H1 (cell line): ENCODE measurements at regions not wholly inside any gene's neighbourhood (a gene's known extent, or its start where the extent isn't known, plus 50 kb on each side); places are given as distances from the start of the nearest gene placed in this dataset.

Source experiments
- CTCF ChIA-PET: fragments of 300-600 bp; sonication (Branson Sonifier 250); formaldehyde crosslinking; loops from one replicate; lab custom pipeline; 2021; ENCODE audit not compliant: partially characterized antibody; lab: Charles Lee
- POLR2A ChIA-PET: fragments of 300-600 bp; sonication (Branson Sonifier 250); formaldehyde crosslinking; loops from one replicate; lab custom pipeline; 2021; ENCODE audit warnings: inconsistent platforms; ENCODE audit not compliant: partially characterized antibody; lab: Charles Lee
- DNase-seq, 2 experiments: peaks; one replicate each; pipeline versions ENCODE4 v3.0.0 to v3.0.0-alpha.2; 2010 to 2022; ENCODE audit warnings: low spot score in 2 of 2, low read depth in 1 of 2, mixed read lengths in 1 of 2
- FAIRE-seq: peaks from 2 replicates; lab custom pipeline; 2011; peaks lifted over from hg19 to GRCh38; lab: Jason Lieb, UNC
- H2AFZ ChIP-seq: 2 replicates; pipeline ENCODE4 v1.8.1; 2012; ENCODE audit warnings: low read length, inconsistent platforms
- H2AK5ac ChIP-seq: 2 replicates; pipeline ENCODE4 v1.6.1; 2013; ENCODE audit warnings: low read depth, low read length
- H2BK120ac ChIP-seq: replicated peaks from 2 replicates; pipeline ENCODE3; 2013; ENCODE audit warnings: low read depth, low read length, inconsistent platforms
- H2BK12ac ChIP-seq: 2 replicates; pipeline ENCODE4 v1.6.1; 2013; ENCODE audit warnings: low read depth, low read length
- H2BK15ac ChIP-seq: 2 replicates; pipeline ENCODE4 v1.6.1; 2013; ENCODE audit warnings: low read length
- H2BK20ac ChIP-seq: 2 replicates; pipeline ENCODE4 v1.6.1; 2013; ENCODE audit warnings: low read length
- H2BK5ac ChIP-seq: 2 replicates; pipeline ENCODE4 v1.6.1; 2013; ENCODE audit warnings: low read depth, low read length
- H3K14ac ChIP-seq: 2 replicates; pipeline ENCODE4 v1.6.1; 2013; ENCODE audit warnings: inconsistent platforms; ENCODE audit not compliant: insufficient read length
- H3K18ac ChIP-seq: 2 replicates; pipeline ENCODE4 v1.6.1; 2013; ENCODE audit warnings: low read length; ENCODE audit errors: extremely low read depth
- H3K23ac ChIP-seq: 2 replicates; pipeline ENCODE4 v1.6.1; 2013; ENCODE audit warnings: inconsistent platforms; ENCODE audit not compliant: insufficient read length
- H3K23me2 ChIP-seq: 2 replicates; pipeline ENCODE4 v1.6.1; 2013; ENCODE audit warnings: low read depth, low read length
- H3K27ac ChIP-seq: 2 replicates; pipeline ENCODE4 v1.6.1; 2011; ENCODE audit warnings: low read depth, low read length, inconsistent platforms
- H3K27me3 ChIP-seq, 4 experiments: replicated peaks in 1 of 4; 1 replicate in 1 of 4; 2 replicates in 3 of 4; pipeline versions ENCODE4 v1.6.1 to v1.8.1; 2011 to 2013; ENCODE audit warnings: low read length in 3 of 4, mild to moderate bottlenecking in 3 of 4, inconsistent platforms in 2 of 4, mixed read lengths in 2 of 4, moderate library complexity in 1 of 4; ENCODE audit not compliant: control insufficient read depth in 3 of 4, insufficient read depth in 3 of 4; ENCODE audit errors: extremely low read depth in 1 of 4
- H3K36me3 ChIP-seq, 4 experiments: 2 replicates each; pipeline versions ENCODE4 v1.6.1 to v1.8.1; 2011 to 2013; ENCODE audit warnings: mild to moderate bottlenecking in 4 of 4, low read length in 3 of 4, moderate library complexity in 2 of 4, control low read depth in 1 of 4, inconsistent platforms in 1 of 4; ENCODE audit not compliant: insufficient read depth in 4 of 4, control insufficient read depth in 2 of 4
- H3K4ac ChIP-seq: replicated peaks from 2 replicates; pipeline ENCODE3; 2013; ENCODE audit warnings: low read length, low read depth, mixed read lengths, inconsistent platforms; ENCODE audit not compliant: insufficient read length
- H3K4me1 ChIP-seq, 4 experiments: replicated peaks in 1 of 4; 1 replicate in 1 of 4; 2 replicates in 3 of 4; pipeline versions ENCODE4 v1.6.1 to v1.8.1; 2011 to 2013; ENCODE audit warnings: low read length in 3 of 4, inconsistent platforms in 2 of 4, mixed read lengths in 1 of 4; ENCODE audit not compliant: insufficient read depth in 4 of 4, control insufficient read depth in 3 of 4
- H3K4me2 ChIP-seq, 2 experiments: 2 replicates each; pipeline versions ENCODE4 v1.6.1 to v1.8.1; 2011 to 2013; ENCODE audit warnings: low read depth in 2 of 2, low read length in 2 of 2, control low read depth in 1 of 2, inconsistent platforms in 1 of 2, mild to moderate bottlenecking in 1 of 2; ENCODE audit not compliant: insufficient read depth in 1 of 2
- H3K4me3 ChIP-seq, 4 experiments: fragments of 200-600, 300-600 bp in 1 of 4; sonication (generic), shearing (Covaris generic), sonication (Bioruptor Twin) in 1 of 4; 2 replicates each; pipeline versions ENCODE4 v1.5.1 to v1.8.1; 2011 to 2016; ENCODE audit warnings: low read length in 4 of 4, low read depth in 3 of 4, control low read depth in 2 of 4, inconsistent platforms in 2 of 4, mild to moderate bottlenecking in 2 of 4, mixed read lengths in 1 of 4, moderate library complexity in 1 of 4; ENCODE audit not compliant: insufficient read depth in 2 of 4; ENCODE audit errors: extremely low read depth in 1 of 4
- H3K56ac ChIP-seq: replicated peaks from 2 replicates; pipeline ENCODE3; 2013; ENCODE audit warnings: low read depth, mild to moderate bottlenecking, mixed read lengths, low read length, inconsistent platforms; ENCODE audit not compliant: insufficient read length
- H3K79me1 ChIP-seq: 2 replicates; pipeline ENCODE4 v1.6.1; 2013; ENCODE audit warnings: low read depth, low read length, control low read depth
- H3K79me2 ChIP-seq, 2 experiments: 2 replicates each; pipeline versions ENCODE4 v1.6.1 to v1.8.1; 2012 to 2013; ENCODE audit warnings: low read length in 2 of 2, mild to moderate bottlenecking in 2 of 2, inconsistent platforms in 1 of 2; ENCODE audit not compliant: insufficient read depth in 2 of 2, control insufficient read depth in 1 of 2
- H3K9ac ChIP-seq, 4 experiments: replicated peaks in 1 of 4; 1 replicate in 1 of 4; 2 replicates in 3 of 4; pipeline versions ENCODE4 v1.6.1 to v1.8.1; 2011 to 2013; ENCODE audit warnings: low read depth in 3 of 4, low read length in 3 of 4, control low read depth in 2 of 4, mild to moderate bottlenecking in 2 of 4, moderate library complexity in 2 of 4, inconsistent platforms in 1 of 4; ENCODE audit errors: extremely low read depth in 1 of 4
- H3K9me3 ChIP-seq, 2 experiments: 2 replicates each; pipeline versions ENCODE4 v1.6.1 to v1.8.1; 2012 to 2013; ENCODE audit warnings: mild to moderate bottlenecking in 2 of 2, moderate library complexity in 2 of 2, control low read depth in 1 of 2, inconsistent platforms in 1 of 2, low read depth in 1 of 2, low read length in 1 of 2, mixed read lengths in 1 of 2; ENCODE audit not compliant: insufficient read depth in 2 of 2
- H4K20me1 ChIP-seq, 2 experiments: replicated peaks in 1 of 2; 2 replicates each; pipeline versions ENCODE3 to v1.8.1; 2011 to 2013; ENCODE audit warnings: inconsistent platforms in 2 of 2, low read length in 2 of 2, mild to moderate bottlenecking in 1 of 2; ENCODE audit not compliant: insufficient read depth in 2 of 2, control insufficient read depth in 1 of 2
- H4K5ac ChIP-seq: 2 replicates; pipeline ENCODE4 v1.6.1; 2013; ENCODE audit warnings: low read length, low read depth, mixed read lengths, inconsistent platforms; ENCODE audit not compliant: insufficient read length
- H4K8ac ChIP-seq: 2 replicates; pipeline ENCODE4 v1.8.0; 2013; ENCODE audit warnings: mild to moderate bottlenecking, moderate library complexity, low read length, inconsistent platforms; ENCODE audit not compliant: insufficient read depth; ENCODE audit errors: extremely low read depth
- H4K91ac ChIP-seq: replicated peaks from 2 replicates; pipeline ENCODE3; 2013; ENCODE audit warnings: low read length, mixed read lengths, inconsistent platforms; ENCODE audit not compliant: insufficient read length
- CBX5 ChIP-seq: fragments of 300-800, 300-1000 bp; sonication (generic); IDR thresholded peaks from 2 replicates; pipeline ENCODE4 v1.7.1; 2016; ENCODE audit warnings: antibody characterized with exemption, low read length, low read depth
- CBX8 ChIP-seq: fragments of 300-800, 300-1000 bp; sonication (generic); IDR thresholded peaks from 2 replicates; pipeline ENCODE4 v1.7.1; 2016; ENCODE audit warnings: low read depth, low read length, borderline replicate concordance
- GTF2F1 ChIP-seq: IDR thresholded peaks from 2 replicates; pipeline ENCODE4 v1.6.1; 2012; ENCODE audit warnings: low read depth, low read length, improper control_type of control experiment, borderline replicate concordance
- JUND ChIP-seq: IDR thresholded peaks from 2 replicates; pipeline ENCODE4 v1.6.1; 2011; ENCODE audit warnings: mild to moderate bottlenecking, improper control_type of control experiment, low read length
- KDM1A ChIP-seq: fragments of 200-600, 300-600 bp; sonication (generic); IDR thresholded peaks from 2 replicates; pipeline ENCODE4 v1.7.1; 2016; ENCODE audit warnings: mild to moderate bottlenecking, low read length, borderline replicate concordance
- PHF8 ChIP-seq: fragments of 200-600 bp; sonication (generic); conservative IDR thresholded peaks from 2 replicates; pipeline ENCODE4 v1.7.1; 2012; ENCODE audit warnings: low read depth, mild to moderate bottlenecking, inconsistent platforms, low read length, moderate library complexity
- RAD21 ChIP-seq, 2 experiments: IDR thresholded peaks in 1 of 2; conservative IDR thresholded peaks in 1 of 2; 2 replicates each; pipeline ENCODE4 v1.6.1; 2011; ENCODE audit warnings: low read depth in 2 of 2, low read length in 2 of 2, improper control_type of control experiment in 1 of 2, inconsistent platforms in 1 of 2, mild to moderate bottlenecking in 1 of 2, moderate library complexity in 1 of 2
- SIN3A ChIP-seq, 2 experiments: IDR thresholded peaks in 1 of 2; conservative IDR thresholded peaks in 1 of 2; 2 replicates each; pipeline ENCODE4 v1.6.1; 2011 to 2012; ENCODE audit warnings: low read length in 2 of 2, improper control_type of control experiment in 1 of 2, low read depth in 1 of 2, mild to moderate bottlenecking in 1 of 2
- TAF7 ChIP-seq: optimal IDR thresholded peaks from 2 replicates; pipeline ENCODE3; 2011; ENCODE audit warnings: low read depth, mild to moderate bottlenecking, inconsistent platforms, low read length, moderate library complexity, borderline replicate concordance
- TBP ChIP-seq: IDR thresholded peaks from 2 replicates; pipeline ENCODE4 v1.6.1; 2011; ENCODE audit warnings: low read depth, low read length, improper control_type of control experiment
- ZNF274 ChIP-seq: IDR thresholded peaks from 2 replicates; pipeline ENCODE4 v1.7.0; 2012; ENCODE audit warnings: low read length, borderline replicate concordance; ENCODE audit errors: extremely low read depth
- TF ChIP-seq, protein P1 (sequence below): IDR thresholded peaks from 2 replicates; pipeline ENCODE4 v1.6.1; 2012; ENCODE audit warnings: inconsistent platforms
- TF ChIP-seq, protein P2 (sequence below): IDR thresholded peaks from 2 replicates; pipeline ENCODE4 v1.6.1; 2012; ENCODE audit warnings: low read length, inconsistent platforms

DNA sequence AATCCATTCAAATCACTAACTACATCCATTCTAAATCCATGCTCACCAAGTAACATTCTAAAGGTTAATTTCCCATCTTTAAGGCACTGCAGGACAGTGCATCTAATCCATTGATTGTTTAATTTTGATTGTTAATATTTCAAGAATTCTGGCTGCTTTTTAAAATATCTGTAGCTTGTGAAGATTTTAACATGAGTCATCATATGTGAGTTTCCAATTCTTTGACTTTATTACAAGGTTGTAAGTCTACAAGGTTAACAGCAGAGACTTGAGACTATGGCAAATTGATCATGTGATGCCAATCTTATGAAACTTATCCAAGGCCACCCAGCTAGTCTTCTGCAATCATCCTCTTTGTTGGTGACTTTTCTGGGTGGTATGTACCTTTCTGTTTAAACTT lies 349.2 kb upstream of the ZC3H15 start:
- H4K20me1 ChIP-seq, result no peaks in the 10 kb centered on the region
- ChIA-PET POLR2A (no interaction called here), CTCF (no interaction called here)
- FAIRE-seq (no peak), DNase-seq (no peak)
- no peak overlapping the region for H2AFZ ChIP-seq
- H4K5ac ChIP-seq, result no peak overlapping the region
- H3K9ac ChIP-seq, result no peak overlapping the region
- no peaks in the 10 kb centered on the region for H3K9me3 ChIP-seq
- no peak overlapping the region for H2BK20ac ChIP-seq
- H3K23ac ChIP-seq, result no peak overlapping the region
- H2BK120ac ChIP-seq, result no peak overlapping the region
- no peaks in the 10 kb centered on the region for H3K79me2 ChIP-seq
- no peak overlapping the region for H3K4me2 ChIP-seq
- no peaks in the 10 kb centered on the region for H3K79me1 ChIP-seq
- no peak overlapping the region for H2BK15ac ChIP-seq
- H3K18ac ChIP-seq, result no peak overlapping the region
- H2AK5ac ChIP-seq, result no peak overlapping the region
- H4K8ac ChIP-seq, result no peak overlapping the region
- TF ChIP-seq, protein P1, sequence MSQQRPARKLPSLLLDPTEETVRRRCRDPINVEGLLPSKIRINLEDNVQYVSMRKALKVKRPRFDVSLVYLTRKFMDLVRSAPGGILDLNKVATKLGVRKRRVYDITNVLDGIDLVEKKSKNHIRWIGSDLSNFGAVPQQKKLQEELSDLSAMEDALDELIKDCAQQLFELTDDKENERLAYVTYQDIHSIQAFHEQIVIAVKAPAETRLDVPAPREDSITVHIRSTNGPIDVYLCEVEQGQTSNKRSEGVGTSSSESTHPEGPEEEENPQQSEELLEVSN, result no peak
- TF ChIP-seq KDM1A (no peak), RAD21 (IDR thresholded peaks at IDR 0.05 in 1 of 2, conservative IDR thresholded peaks at IDR 0.05 in 1 of 2; ENCODE audit: low read depth in 2 of 2, low read length in 2 of 2) (no peak), PHF8 (no peak), JUND (no peak), CBX8 (no peak), ZNF274 (no peak), TBP (no peak), SIN3A (conservative IDR thresholded peaks at IDR 0.05 in 1 of 2, IDR thresholded peaks at IDR 0.05 in 1 of 2; ENCODE audit: low read depth in 1 of 2, low read length in 2 of 2) (no peak), CBX5 (no peak), TAF7 (no peak), GTF2F1 (no peak)
- TF ChIP-seq, protein P2, sequence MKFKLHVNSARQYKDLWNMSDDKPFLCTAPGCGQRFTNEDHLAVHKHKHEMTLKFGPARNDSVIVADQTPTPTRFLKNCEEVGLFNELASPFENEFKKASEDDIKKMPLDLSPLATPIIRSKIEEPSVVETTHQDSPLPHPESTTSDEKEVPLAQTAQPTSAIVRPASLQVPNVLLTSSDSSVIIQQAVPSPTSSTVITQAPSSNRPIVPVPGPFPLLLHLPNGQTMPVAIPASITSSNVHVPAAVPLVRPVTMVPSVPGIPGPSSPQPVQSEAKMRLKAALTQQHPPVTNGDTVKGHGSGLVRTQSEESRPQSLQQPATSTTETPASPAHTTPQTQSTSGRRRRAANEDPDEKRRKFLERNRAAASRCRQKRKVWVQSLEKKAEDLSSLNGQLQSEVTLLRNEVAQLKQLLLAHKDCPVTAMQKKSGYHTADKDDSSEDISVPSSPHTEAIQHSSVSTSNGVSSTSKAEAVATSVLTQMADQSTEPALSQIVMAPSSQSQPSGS, result no peak
- no peak overlapping the region for H3K4ac ChIP-seq
- no peaks in the 10 kb centered on the region for H3K36me3 ChIP-seq
- no peaks in the 10 kb centered on the region for H3K4me1 ChIP-seq
- peaks cover 0 to 1% (median 0%) of the 10 kb centered on the region in 4 experiments; a peak in 1 of 7 replicates for H3K27me3 ChIP-seq
- H3K23me2 ChIP-seq, result no peaks in the 10 kb centered on the region
- no peak overlapping the region for H2BK12ac ChIP-seq
- H3K56ac ChIP-seq, result no peak overlapping the region
- no peak overlapping the region for H3K27ac ChIP-seq
- H3K4me3 ChIP-seq, result no peak overlapping the region
- no peak overlapping the region for H2BK5ac ChIP-seq
- H3K14ac ChIP-seq, result no peak overlapping the region
- H4K91ac ChIP-seq, result no peak overlapping the region
